Stimulated activated CD8-positive, alpha-beta memory T cell treated with anti-CD3 and anti-CD28 coated beads, Interleukin-2, amount 100 ng/mL, for 1 hour (primary cell): ENCODE measurements at regions not wholly inside any gene's neighbourhood (a gene's known extent, or its start where the extent isn't known, plus 50 kb on each side); places are given as distances from the start of the nearest gene placed in this dataset.

Experiments
- DNase-seq, 2 donors: peaks; one replicate each; pipeline ENCODE4 v3.0.0-alpha.2; 2020; ENCODE audit warnings: low read depth in 2 of 2

DNA sequence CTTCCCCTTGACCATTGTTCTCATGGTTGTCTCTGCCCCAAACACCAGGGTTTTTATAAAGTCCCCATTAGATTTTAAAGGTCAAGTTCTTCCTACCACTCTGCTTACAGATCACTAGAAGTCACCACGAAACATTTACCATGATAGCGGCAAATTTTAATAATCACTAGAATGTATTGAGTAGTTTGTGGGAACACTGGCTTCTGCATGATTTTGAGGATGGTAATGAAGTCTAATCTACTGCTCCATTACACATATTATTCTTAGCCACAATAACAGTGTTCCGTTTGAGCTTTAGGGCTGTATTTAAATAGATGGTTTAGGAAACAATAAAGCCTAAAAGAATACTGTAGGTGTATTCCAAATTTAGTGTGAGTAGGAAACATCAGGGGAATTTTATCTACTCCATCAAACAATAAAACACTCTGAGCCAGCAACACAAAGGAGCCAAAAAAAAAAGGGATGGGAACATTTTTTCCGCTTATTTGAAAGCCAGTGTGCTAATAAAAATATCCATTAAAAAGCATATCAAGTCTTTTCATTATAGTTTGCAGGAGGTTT lies 49.7 kb downstream of the KLF12 start:
- no peak for DNase-seq

DNA sequence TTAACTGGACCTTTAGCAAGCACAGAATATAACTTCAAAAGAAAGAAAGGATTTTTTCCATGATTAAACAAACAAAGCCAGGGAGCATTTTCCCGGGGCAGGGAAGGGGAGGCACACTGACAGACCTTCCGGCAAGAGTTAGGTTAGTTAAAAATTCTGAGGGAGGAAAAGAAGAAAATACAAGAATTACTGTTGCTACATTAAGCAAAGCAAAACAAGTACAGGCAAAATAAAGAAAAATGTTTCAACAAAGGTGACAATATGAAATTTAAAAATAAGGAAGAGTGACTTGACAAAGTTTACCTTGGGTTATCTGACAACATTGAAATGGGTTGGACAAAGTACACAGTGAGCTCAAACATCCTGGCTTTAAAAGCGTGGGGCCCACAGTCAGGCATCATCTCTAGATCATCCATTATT lies 51.5 kb downstream of the KLF12 start:
- DNase-seq, result no peak

DNA sequence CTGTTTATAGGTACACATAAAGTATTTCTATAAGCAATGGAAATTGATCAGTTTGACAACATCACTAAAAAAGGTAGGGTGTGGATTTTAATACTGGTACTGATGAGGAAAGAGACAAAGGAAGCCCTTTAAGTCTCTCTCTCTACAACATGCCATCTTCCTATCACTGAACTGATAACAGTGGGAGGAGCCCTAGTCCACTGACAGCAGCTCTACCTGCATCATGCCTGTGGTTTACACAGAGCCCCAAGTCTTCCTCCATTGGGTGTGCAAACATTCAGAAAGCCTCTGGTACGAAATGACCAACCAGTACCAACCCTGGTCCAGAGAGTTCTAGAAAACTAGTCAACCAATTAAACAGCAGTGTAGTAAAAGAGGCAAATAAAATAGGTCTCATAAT lies 53.4 kb downstream of the KLF12 start:
- DNase-seq, result no peak

DNA sequence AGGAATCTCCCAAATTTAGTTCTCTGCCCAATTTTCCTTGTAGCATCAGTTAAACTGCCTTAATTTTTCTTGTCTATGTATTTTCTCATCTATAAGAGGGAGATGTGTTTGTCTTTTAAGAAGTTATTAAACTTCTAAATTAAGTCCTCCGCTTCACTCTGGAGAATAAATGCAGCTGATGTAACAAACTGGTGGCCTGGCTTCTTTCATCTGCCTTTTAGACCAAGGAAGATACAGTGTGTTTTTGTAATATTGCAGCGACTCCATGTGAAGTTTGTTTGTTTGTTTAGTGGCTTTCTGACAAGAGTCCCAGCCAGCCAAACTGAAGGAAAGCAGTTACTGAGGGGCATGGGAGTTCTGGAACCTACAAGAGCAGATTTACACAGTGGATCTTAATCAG lies 56.4 kb downstream of the KLF12 start:
- no peak for DNase-seq

DNA sequence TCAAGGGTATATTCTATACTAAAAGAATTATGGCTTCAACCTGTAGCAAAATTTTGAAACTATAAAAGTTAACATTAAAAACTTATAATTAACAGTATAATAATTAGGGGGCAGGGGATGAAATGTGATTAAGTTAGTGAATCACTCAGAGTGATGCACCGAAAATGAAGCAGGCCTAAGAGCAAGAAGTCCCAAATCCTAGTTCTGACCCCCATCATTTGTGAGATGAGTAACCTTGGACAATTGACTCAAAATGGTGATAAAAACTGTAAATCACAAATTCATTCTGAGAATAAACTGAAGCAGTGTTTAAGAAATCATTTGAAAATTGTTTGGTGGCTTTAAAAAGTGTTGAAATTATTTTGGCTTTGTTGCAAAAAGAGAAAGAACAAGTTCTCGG lies 56.8 kb downstream of the KLF12 start:
- DNase-seq, result no peak

DNA sequence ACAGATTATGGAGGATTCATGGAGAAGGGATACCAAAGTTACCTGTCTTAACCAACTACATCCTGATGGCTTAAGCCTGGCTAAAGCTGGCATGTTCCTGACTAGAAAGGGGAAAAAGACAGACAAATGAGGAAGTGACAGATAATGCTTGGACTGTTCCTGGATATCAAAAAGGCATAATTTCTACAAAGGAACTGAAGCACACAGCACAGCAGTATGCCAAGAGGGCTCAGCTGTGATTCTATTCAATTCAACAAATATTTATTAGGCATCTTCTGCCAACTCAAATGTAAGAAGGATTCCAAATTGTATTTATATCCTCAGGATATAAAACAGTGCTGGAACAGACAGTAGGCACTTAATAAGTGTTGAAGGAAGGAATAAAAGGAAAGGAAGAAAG lies 59.5 kb downstream of the KLF12 start:
- DNase-seq, result no peak

DNA sequence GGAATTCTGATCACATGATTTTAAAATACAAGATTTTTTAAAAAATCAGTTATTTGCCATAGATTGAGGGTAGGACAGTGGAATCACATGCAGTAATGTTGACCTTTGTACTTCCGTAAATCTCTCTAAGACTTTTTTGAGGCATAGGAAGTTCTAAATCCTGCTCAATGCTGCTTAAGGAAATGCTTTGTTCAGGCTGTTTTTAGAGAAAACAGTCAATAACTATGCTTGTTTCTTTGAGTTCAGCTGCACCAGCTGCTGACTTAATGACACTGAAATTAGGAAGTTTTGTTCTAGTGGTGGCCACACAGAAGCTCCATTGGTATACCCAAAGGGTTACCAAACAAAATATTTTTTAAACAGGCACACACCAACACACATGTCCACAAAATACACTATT lies 60.9 kb downstream of the KLF12 start:
- no peak for DNase-seq

DNA sequence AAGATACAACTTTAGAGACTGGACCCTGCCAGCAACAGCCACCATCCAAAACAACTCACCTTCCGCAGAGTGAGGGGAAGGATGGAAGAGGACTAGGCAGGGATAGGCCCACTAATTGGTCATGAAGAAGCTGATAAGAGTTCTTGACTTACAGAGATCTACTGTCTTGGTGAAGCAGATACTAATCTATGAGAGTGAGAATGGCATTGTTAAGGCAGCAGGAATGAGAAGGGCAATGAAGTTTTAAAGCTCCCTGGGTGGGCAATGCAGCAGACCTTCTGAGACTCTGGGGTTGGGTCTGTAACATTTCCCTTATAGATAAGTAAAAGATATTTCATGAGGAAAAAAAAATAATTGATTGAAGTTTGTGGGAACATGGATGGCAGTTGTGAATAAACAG lies 63.7 kb downstream of the KLF12 start:
- DNase-seq, result no peak

DNA sequence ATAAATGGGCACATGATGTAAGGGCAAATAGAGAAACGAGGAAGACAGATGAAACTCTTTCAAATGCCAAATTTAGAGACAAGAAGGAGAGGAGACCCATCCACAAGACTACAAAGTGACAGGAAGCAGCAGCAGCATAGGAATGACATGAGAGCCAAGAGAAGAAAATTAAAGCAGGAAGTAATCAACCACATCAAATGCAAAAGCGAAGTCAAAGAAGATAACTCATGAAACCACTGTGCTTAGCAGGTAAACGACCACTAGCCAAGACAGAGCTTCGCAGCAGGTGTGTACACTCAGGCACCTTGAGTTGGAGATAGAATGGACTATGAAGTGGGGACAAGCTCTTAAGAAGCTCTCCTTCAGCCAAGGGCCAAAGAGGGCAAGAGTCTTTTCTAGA lies 64.1 kb downstream of the KLF12 start:
- DNase-seq, result no peak

DNA sequence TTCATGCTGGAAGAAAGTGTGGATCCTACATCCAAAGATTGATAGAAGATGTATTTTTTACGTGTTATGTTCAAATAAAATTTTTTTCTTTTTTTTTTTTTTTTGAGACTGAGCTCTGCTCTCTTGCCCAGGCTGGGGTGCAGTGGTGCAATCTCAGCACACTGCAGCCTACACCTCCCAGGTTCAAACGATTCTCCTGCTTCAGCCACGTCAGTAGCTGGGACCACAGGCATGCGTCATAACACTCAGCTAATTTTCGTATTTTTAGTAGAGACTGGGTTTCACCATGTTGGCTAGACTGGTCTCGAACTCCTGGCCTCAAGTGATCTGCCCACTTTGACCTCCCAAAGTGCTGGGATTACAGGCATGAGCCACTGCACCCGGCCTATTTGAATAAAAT lies 65.7 kb downstream of the KLF12 start:
- no peak for DNase-seq

DNA sequence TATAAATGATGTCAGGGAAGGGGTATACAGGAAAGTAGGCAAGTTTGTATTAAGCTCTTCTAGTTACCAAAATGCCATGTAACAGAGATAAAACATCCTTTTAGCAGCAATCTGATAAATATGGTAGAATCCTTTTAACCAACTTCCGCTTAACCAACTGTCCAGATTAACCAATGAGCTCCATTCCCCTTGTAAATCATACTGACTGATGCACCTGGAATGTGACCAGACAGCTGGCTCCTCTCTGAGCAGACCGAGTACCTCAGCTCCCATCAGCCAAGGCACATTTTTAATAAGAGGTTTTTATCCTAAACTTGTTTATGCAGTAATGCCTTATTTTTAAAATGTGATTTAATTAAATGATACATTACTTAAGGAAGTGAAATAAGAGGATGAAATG lies 66.4 kb downstream of the KLF12 start:
- no peak for DNase-seq

DNA sequence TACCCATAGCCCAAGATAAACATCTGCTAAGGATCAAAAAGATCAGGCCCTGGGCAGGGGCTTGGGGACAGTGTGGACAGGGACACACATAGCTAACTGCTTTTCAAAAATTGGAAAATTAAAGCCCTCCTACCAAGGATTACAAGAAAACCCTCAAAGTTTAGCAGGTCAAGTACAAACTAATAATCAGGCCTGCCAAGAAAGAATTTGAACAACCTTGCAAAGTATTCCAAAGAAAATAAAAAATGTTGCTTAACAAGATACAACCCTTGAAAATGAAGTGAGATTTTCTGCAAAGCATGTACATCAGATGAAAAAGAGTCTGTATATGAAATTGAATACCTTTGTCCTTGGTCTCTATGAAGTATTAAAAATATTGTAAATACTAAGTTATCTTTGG lies 67.3 kb downstream of the KLF12 start:
- no peak for DNase-seq

DNA sequence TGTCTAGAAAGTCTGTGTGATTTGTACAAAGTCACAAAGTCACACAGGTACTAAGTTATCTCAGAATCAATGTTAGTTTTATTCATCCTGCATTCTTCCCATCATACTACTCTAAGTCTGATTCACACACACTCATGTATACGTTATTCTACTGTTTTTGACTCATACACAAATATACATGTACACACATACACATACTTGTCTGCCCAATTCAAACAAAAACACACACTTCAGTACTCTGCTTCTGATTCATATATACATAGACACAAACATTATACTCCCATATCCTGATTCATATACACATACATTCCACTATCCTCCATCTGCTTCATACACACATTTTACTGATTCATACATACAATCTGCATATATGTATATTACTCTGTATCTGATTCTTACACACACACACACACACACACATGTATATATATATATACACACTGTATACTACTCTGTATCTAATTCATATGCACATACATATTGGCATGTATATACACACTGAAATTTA lies 69.3 kb downstream of the KLF12 start:
- DNase-seq, result no peak

DNA sequence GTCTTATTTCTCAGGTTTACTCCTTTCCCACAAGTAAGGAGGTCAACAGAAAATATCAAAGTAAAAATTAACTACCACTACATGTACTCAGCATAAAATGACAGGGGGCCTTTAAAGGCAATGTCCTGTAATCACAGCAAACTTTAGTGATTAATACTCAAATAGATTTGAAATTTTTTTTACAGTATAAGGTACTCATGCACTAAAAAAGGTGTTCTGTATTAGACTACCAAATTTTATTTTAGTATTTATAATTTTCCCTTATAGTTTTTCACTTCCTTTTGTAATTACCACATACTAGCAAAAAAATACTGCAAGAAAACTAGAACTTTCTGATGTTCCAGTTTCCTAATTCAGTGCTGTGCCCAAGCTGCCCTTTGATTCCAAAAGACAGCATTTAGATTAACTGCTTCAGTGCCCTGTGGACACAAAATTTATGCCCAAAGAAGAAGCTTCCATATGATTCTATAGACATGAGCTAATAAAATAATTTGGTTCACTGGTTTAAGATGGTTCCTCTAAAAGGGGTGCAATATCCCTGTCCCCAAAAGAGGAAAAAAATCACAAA lies 70.6 kb downstream of the KLF12 start:
- no peak for DNase-seq

DNA sequence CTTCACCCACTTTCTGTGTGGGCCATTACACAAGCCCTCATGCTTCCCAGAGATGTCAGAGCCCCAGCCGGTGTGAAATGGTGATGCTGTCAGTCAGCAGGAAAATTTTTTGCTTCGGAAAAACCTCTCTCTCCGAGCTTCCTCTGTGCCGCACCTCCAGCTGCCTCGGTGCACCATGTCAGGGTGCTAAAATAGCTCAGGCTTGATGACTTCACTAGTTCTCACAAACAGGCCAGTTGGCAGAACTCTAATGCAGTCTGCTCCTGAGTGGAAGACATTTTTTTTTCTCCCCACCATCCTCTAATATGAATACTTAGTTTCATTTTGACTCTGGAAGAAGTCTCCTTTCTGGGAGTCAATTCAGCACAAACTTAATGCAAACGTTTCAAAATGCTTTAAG lies 71.3 kb downstream of the KLF12 start:
- DNase-seq, result no peak

DNA sequence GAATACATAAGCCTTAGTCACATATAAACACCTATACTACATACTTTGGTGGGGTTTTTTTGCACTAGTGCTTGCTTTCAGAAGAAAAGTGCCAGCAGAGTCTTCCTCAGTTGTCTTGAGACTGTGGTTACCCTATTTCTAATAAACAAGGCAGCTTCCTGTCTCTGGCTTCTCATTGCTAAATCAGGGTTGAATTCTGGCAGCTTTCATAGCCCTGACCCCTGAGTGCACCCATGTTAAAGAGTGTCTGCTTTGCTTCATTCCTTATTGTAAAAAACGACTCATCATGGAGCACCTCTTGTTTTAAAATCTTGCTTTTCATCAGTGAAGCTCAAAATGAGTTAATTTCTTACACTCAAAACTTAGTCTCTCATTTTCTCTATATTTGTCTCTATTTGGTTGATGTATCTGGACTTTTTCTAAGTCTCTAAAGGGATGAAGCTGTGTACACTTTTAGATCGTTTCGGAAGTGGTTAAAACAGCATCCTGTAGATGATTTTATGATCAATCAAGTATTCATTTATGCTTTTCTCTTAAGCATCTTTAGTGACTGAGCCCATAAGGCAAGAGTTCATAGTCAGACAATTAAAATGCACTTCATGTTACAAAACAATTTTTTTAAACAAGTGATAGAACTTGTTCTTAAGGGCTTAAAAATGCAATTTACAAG lies 72.1 kb downstream of the KLF12 start:
- no peak for DNase-seq

DNA sequence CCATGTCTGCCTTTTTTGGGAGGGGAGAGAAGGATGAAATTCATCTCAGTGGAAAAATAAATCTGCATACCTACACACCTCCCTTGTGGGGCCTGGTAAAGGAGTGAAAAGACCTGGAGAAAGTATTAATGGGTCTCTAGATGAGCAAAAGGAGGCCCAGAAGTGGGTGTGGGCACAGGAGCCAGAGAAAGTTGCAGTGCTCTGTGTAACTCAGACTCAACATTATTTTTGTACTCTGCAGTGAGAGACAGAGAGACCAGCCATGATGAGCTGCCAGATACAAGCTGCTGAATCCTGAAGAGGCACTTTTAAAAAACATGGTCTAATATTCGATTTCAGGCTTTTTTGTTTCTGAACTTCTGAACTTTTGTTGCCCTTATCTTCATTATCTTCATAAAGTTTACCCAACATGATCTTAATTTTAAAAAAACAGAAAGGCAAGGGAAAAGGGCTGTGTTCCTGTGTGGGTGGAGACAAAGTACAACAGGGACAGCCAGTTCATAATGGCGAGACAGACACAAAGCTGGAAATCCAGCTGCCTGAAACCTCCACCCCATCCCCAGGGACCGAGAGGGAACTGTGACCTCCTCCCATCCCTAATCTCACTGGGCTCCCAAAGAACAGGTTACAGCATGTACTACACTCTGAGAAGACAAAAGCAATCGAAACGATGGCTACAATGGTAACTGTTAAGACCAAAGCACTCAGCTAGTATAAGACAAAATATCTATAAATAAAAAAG lies 77.2 kb downstream of the KLF12 start:
- no peak for DNase-seq

DNA sequence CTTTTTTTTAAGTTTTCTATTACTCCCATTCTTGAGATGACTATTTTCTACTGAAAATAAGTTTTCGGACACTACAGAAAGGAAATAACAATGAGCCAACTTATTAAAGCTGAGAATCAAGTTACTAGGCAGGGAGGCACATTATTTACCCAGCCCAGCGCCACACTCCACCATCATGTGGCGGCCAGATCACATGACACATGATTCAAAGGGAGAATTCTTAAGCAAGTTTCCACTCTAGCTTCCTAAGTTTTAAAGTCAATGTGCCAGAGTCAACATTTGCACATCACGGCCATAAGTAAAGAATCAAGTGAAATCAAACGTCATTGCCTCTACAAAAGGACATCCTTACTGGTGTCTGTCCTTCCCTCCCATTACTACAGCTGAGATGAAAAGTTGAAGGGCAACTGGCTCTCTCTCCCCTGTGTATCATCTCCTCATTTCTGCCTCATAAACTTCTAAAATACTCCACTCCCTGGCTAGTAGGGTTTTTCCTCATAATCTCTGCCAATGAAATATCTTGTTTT lies 81.7 kb downstream of the KLF12 start:
- DNase-seq, result no peak

DNA sequence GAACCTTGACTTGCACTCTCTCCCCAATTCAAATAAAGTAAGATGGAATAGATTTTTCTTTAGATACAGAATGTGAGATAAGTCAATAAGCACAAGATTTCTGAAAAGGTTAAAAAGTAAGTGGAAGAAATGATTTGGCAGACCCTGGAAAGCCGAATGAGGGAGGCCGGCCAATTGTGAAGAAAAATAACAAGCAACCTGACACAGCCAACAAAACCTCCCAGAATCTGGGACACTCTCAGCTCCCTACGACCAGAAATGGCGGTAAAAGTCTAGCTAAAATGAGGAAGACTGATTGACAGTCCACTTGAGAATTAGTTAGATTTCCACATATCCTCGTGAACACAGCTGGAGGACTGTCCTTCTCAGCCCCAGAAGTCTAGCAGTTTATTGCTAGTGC lies 85.4 kb downstream of the KLF12 start:
- DNase-seq, result no peak

DNA sequence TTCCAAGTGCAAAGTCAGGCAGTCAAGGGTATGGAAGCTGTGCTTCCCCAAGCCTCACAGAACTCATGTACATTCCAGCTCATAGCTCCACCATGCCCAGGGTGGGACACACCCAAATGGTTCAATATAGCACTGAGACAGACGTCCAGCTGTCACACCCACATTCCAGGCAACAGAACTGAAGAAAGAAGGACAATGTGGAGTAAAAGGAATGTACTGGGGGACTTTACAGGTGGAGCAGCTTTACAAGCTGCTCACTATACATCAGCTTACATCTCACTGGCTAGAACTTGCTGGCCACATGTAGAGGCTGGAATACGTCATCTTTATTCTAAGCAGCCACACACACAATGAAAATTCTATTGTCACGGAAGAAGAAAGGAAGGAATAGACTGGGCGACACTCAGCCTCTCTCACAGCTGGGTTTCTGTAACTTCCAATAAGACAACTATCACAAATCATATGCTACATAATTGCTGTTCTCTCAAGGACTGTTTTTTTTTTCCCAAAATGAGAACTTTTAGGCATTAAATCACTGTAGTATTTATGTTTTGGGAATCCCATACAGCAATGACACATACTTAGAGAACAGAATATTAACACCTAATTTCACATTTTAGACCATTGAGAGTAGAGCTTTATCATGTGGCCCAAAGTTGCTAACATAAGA lies 86.1 kb downstream of the KLF12 start:
- no peak for DNase-seq

DNA sequence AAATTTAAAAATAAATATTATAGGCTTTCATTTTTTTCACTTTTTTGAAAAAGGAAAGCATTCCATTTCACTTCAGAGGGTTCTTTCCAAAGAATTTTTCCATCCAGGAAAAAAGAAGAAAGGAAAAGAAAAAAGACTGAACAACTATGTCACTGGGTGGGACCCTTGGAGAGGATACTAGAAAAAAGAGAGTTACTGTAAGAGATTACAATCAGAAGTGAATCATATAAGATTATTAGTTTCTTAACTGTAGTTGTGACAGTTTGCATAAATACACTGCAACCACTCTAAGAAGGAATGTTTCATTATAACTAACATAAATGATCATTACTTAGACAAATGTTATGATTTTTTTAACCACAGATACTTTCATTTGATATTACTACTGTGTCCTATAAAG lies 87.8 kb downstream of the KLF12 start:
- DNase-seq, result no peak

DNA sequence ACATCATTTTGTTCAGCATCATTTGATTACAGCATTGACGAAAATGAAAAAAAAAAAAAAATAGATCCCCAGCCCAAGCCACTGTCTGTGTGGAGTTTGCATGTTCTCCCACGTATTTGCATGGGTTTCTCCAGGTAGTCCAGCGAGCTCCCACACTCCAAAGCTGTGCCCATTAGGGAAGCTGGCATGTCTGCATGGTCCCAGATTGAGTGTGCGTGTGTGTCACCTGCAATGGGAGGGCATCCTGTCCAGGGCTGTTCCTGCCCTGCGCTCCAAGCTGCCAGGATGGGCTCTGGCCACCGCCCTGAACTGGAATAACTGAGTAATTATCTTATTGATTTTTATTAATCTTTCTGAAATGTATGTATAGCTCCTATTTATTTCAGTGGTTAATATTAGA lies 88.6 kb downstream of the KLF12 start:
- DNase-seq, result no peak
